HCT116 (cell line): ENCODE measurements at regions not wholly inside any gene's neighbourhood (a gene's known extent, or its start where the extent isn't known, plus 50 kb on each side); places are given as distances from the start of the nearest gene placed in this dataset.

Source experiments
- ATAC-seq: fragments of 200-7000 bp; cut with Tn5 transposase; 2 replicates; pipeline ENCODE4 v1.9.1; 2020; ENCODE audit warnings: mild to moderate bottlenecking, moderate library complexity
- BruUV-seq: library from RNA; stranded (reverse); fragments of 400-500 nt; replicated peaks from 2 replicates; lab custom pipeline; 2021; lab: Mats Ljungman, UMichigan
- CTCF ChIA-PET: fragments of 300-600 bp; sonication (Branson Sonifier 250); formaldehyde crosslinking; loops from one replicate; lab custom pipeline; 2021; ENCODE audit warnings: antibody characterized with exemption; lab: Charles Lee
- POLR2A ChIA-PET: fragments of 300-600, 350-600 bp; sonication (Branson Sonifier 250); formaldehyde crosslinking; loops from one replicate; lab custom pipeline; 2021; ENCODE audit warnings: antibody characterized with exemption; lab: Charles Lee
- RAD21 ChIA-PET, 2 experiments: fragments of 300-600 bp; sonication (Branson Sonifier 250); formaldehyde crosslinking; loops; one replicate each; lab custom pipeline; 2023; ENCODE audit warnings: low total read pairs in 2 of 2; ENCODE audit not compliant: uncharacterized antibody in 2 of 2, unreplicated experiment in 2 of 2, low non-redundant PET in 1 of 2; lab: Charles Lee
- DNase-seq: peaks from one replicate; pipeline ENCODE4 v3.0.0-alpha.2; 2010; ENCODE audit warnings: low read depth, low spot score
- H2AFZ ChIP-seq: fragments of 200-600 bp; shearing (Covaris generic), sonication (generic); 2 replicates; pipeline ENCODE4 v1.6.1; 2017; ENCODE audit warnings: low read depth, mixed run types, mixed read lengths, antibody characterized with exemption, low read length; ENCODE audit not compliant: poor library complexity, severe bottlenecking
- H3K27ac ChIP-seq: 2 replicates; pipeline ENCODE4 v1.5.1; 2012; ENCODE audit warnings: low read depth, low read length
- H3K27me3 ChIP-seq: fragments of 200-600 bp; sonication (generic); 2 replicates; pipeline ENCODE4 v1.6.1; 2016; ENCODE audit warnings: mixed run types, low read length, mixed read lengths; ENCODE audit not compliant: insufficient read depth
- H3K36me3 ChIP-seq, 2 experiments: fragments of 200-500 bp in 1 of 2; fragments of 200-600 bp in 1 of 2; sonication (Bioruptor generic) in 1 of 2; sonication (generic) in 1 of 2; 2 replicates each; pipeline versions ENCODE4 v1.5.1 to v1.6.1; 2014 to 2016; ENCODE audit warnings: low read length in 2 of 2, inconsistent platforms in 1 of 2, mixed read lengths in 1 of 2, mixed run types in 1 of 2; ENCODE audit not compliant: insufficient read depth in 2 of 2, control insufficient read depth in 1 of 2
- H3K4me1 ChIP-seq, 2 experiments: fragments of 200-600 bp in 1 of 2; sonication (generic) in 1 of 2; 2 replicates each; pipeline versions ENCODE4 v1.5.1 to v1.6.1; 2012 to 2017; ENCODE audit warnings: low read length in 2 of 2, inconsistent platforms in 1 of 2, mild to moderate bottlenecking in 1 of 2, mixed read lengths in 1 of 2, mixed run types in 1 of 2, moderate library complexity in 1 of 2; ENCODE audit not compliant: insufficient read depth in 2 of 2, control insufficient read depth in 1 of 2
- H3K4me2 ChIP-seq: fragments of 200-600 bp; sonication (generic); 2 replicates; pipeline ENCODE4 v1.6.1; 2017; ENCODE audit warnings: mixed run types, low read length, mixed read lengths
- H3K4me3 ChIP-seq, 2 experiments: fragments of 200-600 bp in 1 of 2; sonication (generic) in 1 of 2; replicated peaks in 1 of 2; 2 replicates each; pipeline ENCODE4 v1.5.1; 2011 to 2016; ENCODE audit warnings: low read length in 2 of 2, control low read depth in 1 of 2, low read depth in 1 of 2, mild to moderate bottlenecking in 1 of 2, mixed read lengths in 1 of 2, mixed run types in 1 of 2
- H3K79me2 ChIP-seq: fragments of 200-600 bp; sonication (generic); 2 replicates; pipeline ENCODE4 v1.6.1; 2017; ENCODE audit warnings: mild to moderate bottlenecking, mixed run types, low read length, moderate library complexity, mixed read lengths; ENCODE audit not compliant: insufficient read depth
- H3K9ac ChIP-seq: fragments of 200-600 bp; sonication (generic); 2 replicates; pipeline ENCODE4 v1.6.1; 2016; ENCODE audit warnings: low read length, mixed read lengths
- H3K9me2 ChIP-seq: fragments of 200-600 bp; sonication (generic), shearing (Covaris generic); 2 replicates; pipeline ENCODE4 v1.6.1; 2017; ENCODE audit warnings: mixed run types, mild to moderate bottlenecking, moderate library complexity; ENCODE audit not compliant: insufficient read depth
- H3K9me3 ChIP-seq, 2 experiments: fragments of 200-500 bp in 1 of 2; fragments of 200-600 bp in 1 of 2; sonication (Bioruptor generic) in 1 of 2; sonication (generic) in 1 of 2; 2 replicates each; pipeline ENCODE4 v1.6.1; 2014 to 2017; ENCODE audit warnings: low read length in 2 of 2, mixed read lengths in 2 of 2, inconsistent platforms in 1 of 2, low read depth in 1 of 2, mild to moderate bottlenecking in 1 of 2, mixed run types in 1 of 2, moderate library complexity in 1 of 2; ENCODE audit not compliant: control insufficient read depth in 1 of 2, insufficient read depth in 1 of 2
- H4K20me1 ChIP-seq: fragments of 200-600 bp; sonication (generic), shearing (Covaris generic); 2 replicates; pipeline ENCODE4 v1.6.1; 2017; ENCODE audit warnings: mixed run types, mild to moderate bottlenecking, moderate library complexity; ENCODE audit not compliant: insufficient read depth
- CEBPB ChIP-seq: IDR thresholded peaks from 2 replicates; pipeline ENCODE4 v1.6.1; 2012; ENCODE audit warnings: low read depth
- ELF1 ChIP-seq: IDR thresholded peaks from 2 replicates; pipeline ENCODE4 v1.6.1; 2012; ENCODE audit warnings: low read depth, borderline replicate concordance
- EZH2phosphoT487 ChIP-seq: fragments of 200-600 bp; IDR thresholded peaks from 2 replicates; pipeline ENCODE4 v1.6.1; 2018; ENCODE audit warnings: antibody characterized with exemption, borderline replicate concordance
- POLR2A ChIP-seq: IDR thresholded peaks from 2 replicates; pipeline ENCODE4 v1.7.0; 2011; ENCODE audit warnings: borderline replicate concordance; ENCODE audit not compliant: insufficient read depth, insufficient read length; ENCODE audit errors: extremely low read depth
- TCF7L2 ChIP-seq: IDR thresholded peaks from 2 replicates; pipeline ENCODE4 v1.7.0; 2011; ENCODE audit warnings: borderline replicate concordance, inconsistent platforms; ENCODE audit not compliant: insufficient read depth, insufficient read length; ENCODE audit errors: extremely low read depth
- intact Hi-C: fragments of 100-400 bp; cut with micrococcal nuclease; formaldehyde crosslinking; loops from 2 replicates; pipeline ENCODE4 v1.10.0; 2022
- TF ChIP-seq, protein P1 (sequence below): IDR thresholded peaks from 2 replicates; pipeline ENCODE4 v1.6.1; 2012
- TF ChIP-seq, protein P2 (sequence below): IDR thresholded peaks from 2 replicates; pipeline ENCODE4 v1.6.1; 2012
- TF ChIP-seq, protein P3 (sequence below): IDR thresholded peaks from 2 replicates; pipeline ENCODE4 v1.6.1; 2011; ENCODE audit warnings: mild to moderate bottlenecking, low read length, moderate library complexity; ENCODE audit not compliant: insufficient replicate concordance; ENCODE audit errors: extremely low read depth
- TF ChIP-seq, protein P4 (sequence below): IDR thresholded peaks from 2 replicates; pipeline ENCODE4 v1.6.1; 2012; ENCODE audit warnings: low read depth

DNA sequence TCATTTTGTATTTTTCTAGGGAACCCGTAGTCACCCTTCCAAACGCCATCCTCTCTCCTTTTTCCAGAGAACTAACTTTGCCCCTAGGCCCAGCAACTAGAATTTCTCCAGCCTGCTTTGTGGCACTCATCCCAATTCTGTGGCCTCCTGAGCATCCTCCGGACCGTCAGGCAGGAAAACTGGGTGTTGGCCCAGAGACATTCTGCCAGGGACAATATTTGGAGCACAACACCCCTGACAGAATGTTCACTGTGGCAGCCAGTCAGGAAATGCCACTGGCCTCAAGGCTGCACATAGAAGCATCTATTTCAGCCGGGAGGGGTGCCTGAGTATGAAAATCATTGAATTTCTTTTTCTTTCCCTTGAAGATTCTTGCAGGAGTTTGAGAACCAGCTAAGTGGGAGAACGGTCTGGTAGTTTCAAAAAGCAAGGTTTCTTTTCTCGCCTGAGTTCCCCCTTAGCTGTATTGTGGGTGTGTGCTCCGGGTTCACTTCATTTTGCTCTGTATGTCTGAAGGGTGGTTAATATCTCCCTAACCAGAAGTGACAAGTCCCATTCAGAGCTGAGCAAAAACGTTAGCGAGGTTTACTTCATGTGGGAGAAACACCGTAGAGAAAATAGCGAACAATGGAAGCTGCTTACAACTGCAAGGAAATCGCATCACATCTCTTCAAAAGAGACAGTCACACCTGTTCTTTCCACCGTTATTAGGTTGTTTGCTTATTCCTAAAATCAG lies 108.1 kb upstream of the TPM1 start:
- no peak overlapping the region for H3K27ac ChIP-seq

More for the DNA sequence above, 108.1 kb upstream of the TPM1 start:
- Histone ChIP-seq H3K9me2 (no peaks in the 10 kb centered on the region), H3K4me2 (no peak overlapping the region), H2AFZ (no peak overlapping the region), H4K20me1 (no peaks in the 10 kb centered on the region), H3K4me3 (no peak overlapping the region), H3K79me2 (no peaks in the 10 kb centered on the region), H3K9me3 (no peaks in the 10 kb centered on the region), H3K4me1 (peaks cover 0 to 2% of the 10 kb centered on the region in 2 experiments; a peak in 2 of 4 replicates), H3K9ac (no peak overlapping the region), H3K27me3 (no peaks in the 10 kb centered on the region), H3K36me3 (no peaks in the 10 kb centered on the region)
- ChIA-PET POLR2A (no interaction called here), CTCF (no interaction called here), RAD21 (no interaction called here)
- no peak for DNase-seq
- no TSS peak for BruUV-seq
- intact Hi-C loops, result no loop called here
- no peak for ATAC-seq
- TF ChIP-seq, protein P1, sequence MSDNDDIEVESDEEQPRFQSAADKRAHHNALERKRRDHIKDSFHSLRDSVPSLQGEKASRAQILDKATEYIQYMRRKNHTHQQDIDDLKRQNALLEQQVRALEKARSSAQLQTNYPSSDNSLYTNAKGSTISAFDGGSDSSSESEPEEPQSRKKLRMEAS, result no peak
- TF ChIP-seq EZH2phosphoT487, result no peak
- TF ChIP-seq CEBPB, result no peak
- TF ChIP-seq POLR2A, result no peak
- TF ChIP-seq, protein P2, sequence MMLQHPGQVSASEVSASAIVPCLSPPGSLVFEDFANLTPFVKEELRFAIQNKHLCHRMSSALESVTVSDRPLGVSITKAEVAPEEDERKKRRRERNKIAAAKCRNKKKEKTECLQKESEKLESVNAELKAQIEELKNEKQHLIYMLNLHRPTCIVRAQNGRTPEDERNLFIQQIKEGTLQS, result no peak
- TF ChIP-seq, protein P3, sequence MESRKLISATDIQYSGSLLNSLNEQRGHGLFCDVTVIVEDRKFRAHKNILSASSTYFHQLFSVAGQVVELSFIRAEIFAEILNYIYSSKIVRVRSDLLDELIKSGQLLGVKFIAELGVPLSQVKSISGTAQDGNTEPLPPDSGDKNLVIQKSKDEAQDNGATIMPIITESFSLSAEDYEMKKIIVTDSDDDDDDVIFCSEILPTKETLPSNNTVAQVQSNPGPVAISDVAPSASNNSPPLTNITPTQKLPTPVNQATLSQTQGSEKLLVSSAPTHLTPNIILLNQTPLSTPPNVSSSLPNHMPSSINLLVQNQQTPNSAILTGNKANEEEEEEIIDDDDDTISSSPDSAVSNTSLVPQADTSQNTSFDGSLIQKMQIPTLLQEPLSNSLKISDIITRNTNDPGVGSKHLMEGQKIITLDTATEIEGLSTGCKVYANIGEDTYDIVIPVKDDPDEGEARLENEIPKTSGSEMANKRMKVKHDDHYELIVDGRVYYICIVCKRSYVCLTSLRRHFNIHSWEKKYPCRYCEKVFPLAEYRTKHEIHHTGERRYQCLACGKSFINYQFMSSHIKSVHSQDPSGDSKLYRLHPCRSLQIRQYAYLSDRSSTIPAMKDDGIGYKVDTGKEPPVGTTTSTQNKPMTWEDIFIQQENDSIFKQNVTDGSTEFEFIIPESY, result no peak
- TF ChIP-seq TCF7L2, result no peak
- TF ChIP-seq, protein P4, sequence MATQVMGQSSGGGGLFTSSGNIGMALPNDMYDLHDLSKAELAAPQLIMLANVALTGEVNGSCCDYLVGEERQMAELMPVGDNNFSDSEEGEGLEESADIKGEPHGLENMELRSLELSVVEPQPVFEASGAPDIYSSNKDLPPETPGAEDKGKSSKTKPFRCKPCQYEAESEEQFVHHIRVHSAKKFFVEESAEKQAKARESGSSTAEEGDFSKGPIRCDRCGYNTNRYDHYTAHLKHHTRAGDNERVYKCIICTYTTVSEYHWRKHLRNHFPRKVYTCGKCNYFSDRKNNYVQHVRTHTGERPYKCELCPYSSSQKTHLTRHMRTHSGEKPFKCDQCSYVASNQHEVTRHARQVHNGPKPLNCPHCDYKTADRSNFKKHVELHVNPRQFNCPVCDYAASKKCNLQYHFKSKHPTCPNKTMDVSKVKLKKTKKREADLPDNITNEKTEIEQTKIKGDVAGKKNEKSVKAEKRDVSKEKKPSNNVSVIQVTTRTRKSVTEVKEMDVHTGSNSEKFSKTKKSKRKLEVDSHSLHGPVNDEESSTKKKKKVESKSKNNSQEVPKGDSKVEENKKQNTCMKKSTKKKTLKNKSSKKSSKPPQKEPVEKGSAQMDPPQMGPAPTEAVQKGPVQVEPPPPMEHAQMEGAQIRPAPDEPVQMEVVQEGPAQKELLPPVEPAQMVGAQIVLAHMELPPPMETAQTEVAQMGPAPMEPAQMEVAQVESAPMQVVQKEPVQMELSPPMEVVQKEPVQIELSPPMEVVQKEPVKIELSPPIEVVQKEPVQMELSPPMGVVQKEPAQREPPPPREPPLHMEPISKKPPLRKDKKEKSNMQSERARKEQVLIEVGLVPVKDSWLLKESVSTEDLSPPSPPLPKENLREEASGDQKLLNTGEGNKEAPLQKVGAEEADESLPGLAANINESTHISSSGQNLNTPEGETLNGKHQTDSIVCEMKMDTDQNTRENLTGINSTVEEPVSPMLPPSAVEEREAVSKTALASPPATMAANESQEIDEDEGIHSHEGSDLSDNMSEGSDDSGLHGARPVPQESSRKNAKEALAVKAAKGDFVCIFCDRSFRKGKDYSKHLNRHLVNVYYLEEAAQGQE, result no peak
- no peak for TF ChIP-seq ELF1
